Mesendoderm (in vitro differentiated cells): ENCODE measurements at regions not wholly inside any gene's neighbourhood (a gene's known extent, or its start where the extent isn't known, plus 50 kb on each side); places are given as distances from the start of the nearest gene placed in this dataset.

Experiments
- DNase-seq: peaks from one replicate; pipeline ENCODE4 v3.0.0; 2013
- H2AK5ac ChIP-seq: 2 replicates; pipeline ENCODE4 v1.6.1; 2013; ENCODE audit warnings: low read length, inconsistent platforms
- H2BK120ac ChIP-seq: 2 replicates; pipeline ENCODE4 v1.6.1; 2013; ENCODE audit warnings: low read depth, mild to moderate bottlenecking, low read length, moderate library complexity, mixed read lengths
- H2BK15ac ChIP-seq: replicated peaks from 2 replicates; pipeline ENCODE4 v1.6.1; 2013; ENCODE audit warnings: low read depth, mild to moderate bottlenecking, moderate library complexity
- H2BK5ac ChIP-seq: 2 replicates; pipeline ENCODE4 v1.6.1; 2013; ENCODE audit warnings: low read length, inconsistent platforms
- H3K18ac ChIP-seq: 2 replicates; pipeline ENCODE4 v1.6.1; 2013; ENCODE audit warnings: mild to moderate bottlenecking, low read length, mixed read lengths
- H3K23ac ChIP-seq: one replicate; pipeline ENCODE4 v1.6.1; 2013; ENCODE audit warnings: low read length
- H3K27ac ChIP-seq: 2 replicates; pipeline ENCODE4 v1.5.1; 2013; ENCODE audit warnings: low read depth, mild to moderate bottlenecking, inconsistent platforms, low read length, moderate library complexity
- H3K27me3 ChIP-seq: 2 replicates; pipeline ENCODE4 v1.6.1; 2013; ENCODE audit warnings: low read length, control low read depth, mild to moderate bottlenecking, inconsistent platforms; ENCODE audit not compliant: insufficient read depth, poor library complexity
- H3K36me3 ChIP-seq: 2 replicates; pipeline ENCODE4 v1.6.1; 2013; ENCODE audit warnings: low read length, inconsistent platforms; ENCODE audit not compliant: control insufficient read depth, insufficient read depth
- H3K4ac ChIP-seq: one replicate; pipeline ENCODE4 v1.6.1; 2013; ENCODE audit warnings: low read depth, mild to moderate bottlenecking, low read length, moderate library complexity
- H3K4me1 ChIP-seq: 2 replicates; pipeline ENCODE4 v1.6.1; 2013; ENCODE audit warnings: low read depth, low read length, inconsistent platforms; ENCODE audit not compliant: control insufficient read depth
- H3K4me2 ChIP-seq: 2 replicates; pipeline ENCODE4 v1.6.1; 2013; ENCODE audit warnings: low read length
- H3K4me3 ChIP-seq: 2 replicates; pipeline ENCODE4 v1.5.1; 2013; ENCODE audit warnings: mild to moderate bottlenecking, low read length
- H3K56ac ChIP-seq: one replicate; pipeline ENCODE4 v1.6.1; 2013; ENCODE audit warnings: low read length
- H3K79me1 ChIP-seq: 2 replicates; pipeline ENCODE4 v1.6.1; 2013; ENCODE audit warnings: low read length, inconsistent platforms
- H3K79me2 ChIP-seq: 2 replicates; pipeline ENCODE4 v1.6.1; 2013; ENCODE audit warnings: mild to moderate bottlenecking, low read length; ENCODE audit not compliant: control insufficient read depth, insufficient read depth
- H3K9ac ChIP-seq: 2 replicates; pipeline ENCODE4 v1.6.1; 2013; ENCODE audit warnings: low read length, inconsistent platforms
- H4K5ac ChIP-seq: one replicate; pipeline ENCODE4 v1.6.1; 2013; ENCODE audit warnings: low read length
- H4K8ac ChIP-seq: one replicate; pipeline ENCODE4 v1.6.1; 2013; ENCODE audit warnings: low read depth, mild to moderate bottlenecking, control low read depth, low read length, moderate library complexity
- WGBS: extraction: QIAGEN DNeasy Blood & Tissue Kit; methylation state at CpG from one replicate; pipeline ENCODE4 v1.1.7; 2013; ENCODE audit warnings: low lambda C conversion rate, missing lambda C conversion rate; ENCODE audit not compliant: insufficient coverage; ENCODE audit errors: extremely low coverage; 5-methylcytosine and 5-hydroxymethylcytosine counted together

- no peak overlapping the region for H3K4ac ChIP-seq
- H3K27me3 ChIP-seq = no peaks in the 10 kb centered on the region
- H2BK120ac ChIP-seq = no peak overlapping the region
- no peaks in the 10 kb centered on the region for H3K79me2 ChIP-seq
- H3K56ac ChIP-seq = no peak overlapping the region
- no peak overlapping the region for H3K18ac ChIP-seq
- no peak overlapping the region for H3K4me3 ChIP-seq
- H2AK5ac ChIP-seq = no peak overlapping the region
- H2BK15ac ChIP-seq = no peak overlapping the region
- WGBS = no CpG with 5 or more reads among the region's 7 CpGs
- H3K4me1 ChIP-seq = no peaks in the 10 kb centered on the region
- no peak overlapping the region for H4K5ac ChIP-seq
- no peak for DNase-seq
- no peak overlapping the region for H3K4me2 ChIP-seq
- H3K36me3 ChIP-seq = no peaks in the 10 kb centered on the region
- H4K8ac ChIP-seq = no peak overlapping the region
- H3K79me1 ChIP-seq = no peaks in the 10 kb centered on the region
- no peak overlapping the region for H2BK5ac ChIP-seq
- H3K9ac ChIP-seq = no peak overlapping the region
- no peak overlapping the region for H3K27ac ChIP-seq
- no peak overlapping the region for H3K23ac ChIP-seq
These were observed 523.8 kb upstream of the SETBP1 start for GRCh38 chr18:44156776-44157335.

- H2BK120ac ChIP-seq = no peak overlapping the region
- no peak overlapping the region for H3K4me2 ChIP-seq
- no peaks in the 10 kb centered on the region for H3K4me1 ChIP-seq
- no peaks in the 10 kb centered on the region for H3K79me1 ChIP-seq
- no peaks in the 10 kb centered on the region for H3K27me3 ChIP-seq
- no peak overlapping the region for H3K9ac ChIP-seq
- no peak overlapping the region for H3K18ac ChIP-seq
- H3K27ac ChIP-seq = no peak overlapping the region
- no peak overlapping the region for H3K4me3 ChIP-seq
- whole genome bisulfite sequencing = no CpG with 5 or more reads among the region's 1 CpG
- no peak overlapping the region for H2BK15ac ChIP-seq
- no peak for DNase-seq
- no peak overlapping the region for H4K5ac ChIP-seq
- H4K8ac ChIP-seq = no peak overlapping the region
- H3K23ac ChIP-seq = no peak overlapping the region
- H3K36me3 ChIP-seq = no peaks in the 10 kb centered on the region
- H3K56ac ChIP-seq = no peak overlapping the region
- no peaks in the 10 kb centered on the region for H3K79me2 ChIP-seq
- no peak overlapping the region for H2BK5ac ChIP-seq
- H2AK5ac ChIP-seq = no peak overlapping the region
- H3K4ac ChIP-seq = no peak overlapping the region
These were observed 510.3 kb upstream of the SETBP1 start for GRCh38 chr18:44170208-44170880.

- no peak overlapping the region for H4K5ac ChIP-seq
- H2BK5ac ChIP-seq = no peak overlapping the region
- no peak overlapping the region for H3K27ac ChIP-seq
- H3K56ac ChIP-seq = no peak overlapping the region
- no peaks in the 10 kb centered on the region for H3K4me1 ChIP-seq
- H3K36me3 ChIP-seq = no peaks in the 10 kb centered on the region
- H3K4me3 ChIP-seq = no peak overlapping the region
- H3K4me2 ChIP-seq = no peak overlapping the region
- H2AK5ac ChIP-seq = no peak overlapping the region
- no peak overlapping the region for H3K18ac ChIP-seq
- H3K79me1 ChIP-seq = no peaks in the 10 kb centered on the region
- no peak overlapping the region for H3K9ac ChIP-seq
- no peak overlapping the region for H3K4ac ChIP-seq
- H3K23ac ChIP-seq = no peak overlapping the region
- H2BK120ac ChIP-seq = no peak overlapping the region
- no peak overlapping the region for H4K8ac ChIP-seq
- H3K79me2 ChIP-seq = no peaks in the 10 kb centered on the region
- H2BK15ac ChIP-seq = no peak overlapping the region
- WGBS = no CpG with 5 or more reads among the region's 5 CpGs
- H3K27me3 ChIP-seq = no peaks in the 10 kb centered on the region
- DNase-seq = no peak
These were observed 509.4 kb upstream of the SETBP1 start for GRCh38 chr18:44171301-44171700.

GRCh38 chr18:44175891-44176290, 504.8 kb upstream of the SETBP1 start:
- Histone ChIP-seq H2BK120ac (no peak overlapping the region), H3K36me3 (no peaks in the 10 kb centered on the region), H4K5ac (no peak overlapping the region), H3K23ac (no peak overlapping the region), H3K27ac (no peak overlapping the region), H3K4me3 (no peak overlapping the region), H3K27me3 (no peaks in the 10 kb centered on the region), H3K79me1 (no peaks in the 10 kb centered on the region), H2BK15ac (no peak overlapping the region), H3K4me2 (no peak overlapping the region), H2AK5ac (no peak overlapping the region), H3K79me2 (no peaks in the 10 kb centered on the region), H4K8ac (no peak overlapping the region), H3K56ac (no peak overlapping the region), H3K4ac (no peak overlapping the region), H2BK5ac (no peak overlapping the region), H3K18ac (no peak overlapping the region), H3K4me1 (no peaks in the 10 kb centered on the region), H3K9ac (no peak overlapping the region)
- no peak for DNase-seq
- WGBS = no CpG with 5 or more reads among the region's 2 CpGs

- no peak overlapping the region for H3K56ac ChIP-seq
- no CpG with 5 or more reads among the region's 2 CpGs for WGBS
- no peaks in the 10 kb centered on the region for H3K79me2 ChIP-seq
- no peaks in the 10 kb centered on the region for H3K4me1 ChIP-seq
- H3K18ac ChIP-seq = peak overlapping the region; percentile 28
- no peaks in the 10 kb centered on the region for H3K79me1 ChIP-seq
- no peak overlapping the region for H2BK120ac ChIP-seq
- no peak overlapping the region for H2BK15ac ChIP-seq
- no peak overlapping the region for H2BK5ac ChIP-seq
- no peak overlapping the region for H3K27ac ChIP-seq
- no peak overlapping the region for H3K4me3 ChIP-seq
- no peak overlapping the region for H4K5ac ChIP-seq
- peak overlapping the region; percentile 4 for H3K4ac ChIP-seq
- no peaks in the 10 kb centered on the region for H3K27me3 ChIP-seq
- no peak for DNase-seq
- no peak overlapping the region for H3K4me2 ChIP-seq
- no peaks in the 10 kb centered on the region for H3K36me3 ChIP-seq
- no peak overlapping the region for H3K9ac ChIP-seq
- H4K8ac ChIP-seq = no peak overlapping the region
- H2AK5ac ChIP-seq = no peak overlapping the region
- H3K23ac ChIP-seq = no peak overlapping the region
These were observed 502.2 kb upstream of the SETBP1 start for GRCh38 chr18:44178476-44178875.

- no peaks in the 10 kb centered on the region for H3K27me3 ChIP-seq
- no peak overlapping the region for H3K56ac ChIP-seq
- no peak overlapping the region for H4K8ac ChIP-seq
- H2BK5ac ChIP-seq = no peak overlapping the region
- no peak overlapping the region for H3K4me3 ChIP-seq
- no peaks in the 10 kb centered on the region for H3K79me1 ChIP-seq
- H2BK15ac ChIP-seq = no peak overlapping the region
- no peak for DNase-seq
- no peaks in the 10 kb centered on the region for H3K4me1 ChIP-seq
- no peak overlapping the region for H3K4ac ChIP-seq
- no peak overlapping the region for H3K9ac ChIP-seq
- no peaks in the 10 kb centered on the region for H3K36me3 ChIP-seq
- H3K18ac ChIP-seq = no peak overlapping the region
- no peak overlapping the region for H3K27ac ChIP-seq
- H3K4me2 ChIP-seq = no peak overlapping the region
- no peak overlapping the region for H4K5ac ChIP-seq
- no peak overlapping the region for H2BK120ac ChIP-seq
- WGBS = no CpG with 5 or more reads among the region's 10 CpGs
- H3K23ac ChIP-seq = no peak overlapping the region
- no peaks in the 10 kb centered on the region for H3K79me2 ChIP-seq
- H2AK5ac ChIP-seq = no peak overlapping the region
These were observed 501.0 kb upstream of the SETBP1 start for GRCh38 chr18:44179693-44180092.
